Aorta (tissue), 5 donors: ENCODE measurements at regions not wholly inside any gene's neighbourhood (a gene's known extent, or its start where the extent isn't known, plus 50 kb on each side); places are given as distances from the start of the nearest gene placed in this dataset.
"Not testable (repeated sequence)": the region's sequence is repeated elsewhere in the genome, so short reads cannot be mapped to it uniquely, and the experiment has no call there.

Source experiments
- ATAC-seq: fragments of 200-7000 bp; cut with Tn5 transposase; one replicate; pipeline ENCODE4 v1.9.1; 2022; ENCODE audit warnings: moderate library complexity; ENCODE audit not compliant: low FRiP score
- DNase-seq, 2 donors: peaks; one replicate each; pipeline ENCODE4 v3.0.0-alpha.2; 2020
- H3K27ac ChIP-seq, 2 donors: one replicate each; pipeline ENCODE4 v1.5.1; 2013; ENCODE audit warnings: low read length in 2 of 2, mild to moderate bottlenecking in 2 of 2, moderate library complexity in 2 of 2, control low read depth in 1 of 2, inconsistent platforms in 1 of 2, low read depth in 1 of 2
- H3K27me3 ChIP-seq, 2 donors: one replicate each; pipeline ENCODE4 v1.6.1; 2013; ENCODE audit warnings: control low read depth in 1 of 2, low read length in 1 of 2, mild to moderate bottlenecking in 1 of 2, moderate library complexity in 1 of 2; ENCODE audit not compliant: insufficient read depth in 2 of 2, control insufficient read depth in 1 of 2
- H3K36me3 ChIP-seq, 2 donors: one replicate each; pipeline ENCODE4 v1.6.1; 2013; ENCODE audit warnings: control low read depth in 1 of 2, low read length in 1 of 2, mild to moderate bottlenecking in 1 of 2; ENCODE audit not compliant: insufficient read depth in 2 of 2, control insufficient read depth in 1 of 2
- H3K4me1 ChIP-seq, 2 donors: one replicate each; pipeline ENCODE4 v1.6.1; 2013; ENCODE audit warnings: low read length in 2 of 2, control low read depth in 1 of 2, mild to moderate bottlenecking in 1 of 2, moderate library complexity in 1 of 2; ENCODE audit not compliant: insufficient read depth in 2 of 2, control insufficient read depth in 1 of 2
- H3K4me3 ChIP-seq, 2 donors: one replicate each; pipeline ENCODE4 v1.5.1; 2013; ENCODE audit warnings: low read length in 2 of 2, control low read depth in 1 of 2, mild to moderate bottlenecking in 1 of 2
- H3K9me3 ChIP-seq: one replicate; pipeline ENCODE4 v1.6.1; 2013; ENCODE audit warnings: mild to moderate bottlenecking, low read length; ENCODE audit not compliant: control insufficient read depth
- WGBS, 2 donors: extraction: QIAGEN DNeasy Blood & Tissue Kit; methylation state at CpG; one replicate each; pipeline ENCODE4 v1.1.7; 2013; 5-methylcytosine and 5-hydroxymethylcytosine counted together
- intact Hi-C, 2 donors: fragments of 100-400 bp; cut with DNase I; formaldehyde crosslinking; loops; one replicate each; pipeline versions ENCODE4 v1.14.2 to v1.15.0; 2022
- donor health status: healthy with polysubstance abuse.
- donor health status: Bipolar disorder and iron deficiency.
- donor health status: DM: no; HTN: no; CAD: no.
- donor health status: DM: no; HTN: no; CAD: no.
- donor health status: DM: yes; HTN: yes; CAD: no.

GRCh38 chr7:150031733-150032132 is 158.0 kb downstream of the ATP6V0E2 start:
- ATAC-seq, H3K9me3 ChIP-seq, H3K4me1 ChIP-seq, intact Hi-C loops, H3K4me3 ChIP-seq, H3K27me3 ChIP-seq, H3K36me3 ChIP-seq, H3K27ac ChIP-seq, DNase-seq: not testable (repeated sequence)
- WGBS, 2 donors = 75 to 79% methylated on average over 3 of the region's 3 CpGs

GRCh38 chr7:150033711-150034110 is 159.9 kb downstream of the ATP6V0E2 start:
- H3K9me3 ChIP-seq, H3K27me3 ChIP-seq, DNase-seq, H3K36me3 ChIP-seq, H3K27ac ChIP-seq, H3K4me3 ChIP-seq, intact Hi-C loops, ATAC-seq, H3K4me1 ChIP-seq: not testable (repeated sequence)
- WGBS, 2 donors = 84 to 94% methylated on average over 9 to 23 of the region's 23 CpGs

- H3K4me1 ChIP-seq, H3K9me3 ChIP-seq, ATAC-seq, intact Hi-C loops, H3K27me3 ChIP-seq, H3K4me3 ChIP-seq, H3K27ac ChIP-seq, DNase-seq, H3K36me3 ChIP-seq: not testable (repeated sequence)
- WGBS, 2 donors = 95 to 100% methylated on average over 1 to 21 of the region's 21 CpGs
These were observed 162.0 kb downstream of the ATP6V0E2 start for GRCh38 chr7:150035769-150036168.

GRCh38 chr7:150039061-150039460 is 165.3 kb downstream of the ATP6V0E2 start:
- ATAC-seq, H3K4me3 ChIP-seq, H3K36me3 ChIP-seq, H3K9me3 ChIP-seq, H3K27ac ChIP-seq, H3K4me1 ChIP-seq, intact Hi-C loops, H3K27me3 ChIP-seq, DNase-seq: not testable (repeated sequence)
- WGBS, 2 donors = 82 to 87% methylated on average over 11 to 12 of the region's 16 CpGs

- DNase-seq, H3K9me3 ChIP-seq, H3K27ac ChIP-seq, H3K27me3 ChIP-seq, H3K4me3 ChIP-seq, intact Hi-C loops, ATAC-seq, H3K36me3 ChIP-seq, H3K4me1 ChIP-seq: not testable (repeated sequence)
- 83% methylated on average over 1 to 10 of the region's 20 CpGs for WGBS, 2 donors
These were observed 168.5 kb downstream of the ATP6V0E2 start for GRCh38 chr7:150042281-150042680.

GRCh38 chr7:150044771-150045170 is 171.0 kb downstream of the ATP6V0E2 start:
- H3K27ac ChIP-seq, H3K4me1 ChIP-seq, DNase-seq, H3K36me3 ChIP-seq, intact Hi-C loops, H3K9me3 ChIP-seq, H3K27me3 ChIP-seq, H3K4me3 ChIP-seq: not testable (repeated sequence)
- peak; percentile 72 for ATAC-seq
- WGBS, 2 donors = 7% methylated on average over 7 of the region's 7 CpGs

GRCh38 chr7:150045596-150045995 is 171.8 kb downstream of the ATP6V0E2 start:
- H3K36me3 ChIP-seq, H3K9me3 ChIP-seq, H3K27me3 ChIP-seq, H3K4me1 ChIP-seq, ATAC-seq, H3K27ac ChIP-seq, H3K4me3 ChIP-seq, intact Hi-C loops, DNase-seq: not testable (repeated sequence)
- WGBS, 2 donors = 2 to 6% methylated on average over 1 of the region's 2 CpGs

GRCh38 chr7:150046290-150047194 is 172.8 kb downstream of the ATP6V0E2 start:
- intact Hi-C loops, ATAC-seq, H3K4me1 ChIP-seq, H3K4me3 ChIP-seq, DNase-seq, H3K27ac ChIP-seq, H3K27me3 ChIP-seq, H3K36me3 ChIP-seq, H3K9me3 ChIP-seq: not testable (repeated sequence)
- 26 to 44% methylated on average over 7 to 11 of the region's 17 CpGs for WGBS, 2 donors

- intact Hi-C loops, H3K9me3 ChIP-seq, H3K27ac ChIP-seq, ATAC-seq, DNase-seq, H3K4me1 ChIP-seq, H3K4me3 ChIP-seq, H3K27me3 ChIP-seq, H3K36me3 ChIP-seq: not testable (repeated sequence)
- WGBS, 2 donors = 0 to 1% methylated on average over 16 to 57 of the region's 57 CpGs
These were observed 173.6 kb downstream of the ATP6V0E2 start for GRCh38 chr7:150047329-150047728.
